ENCODE measurements at regions not wholly inside any gene's neighbourhood (a gene's known extent, or its start where the extent isn't known, plus 50 kb on each side); places are given as distances from the start of the nearest gene placed in this dataset.

- TF ChIP-seq, protein P1, sequence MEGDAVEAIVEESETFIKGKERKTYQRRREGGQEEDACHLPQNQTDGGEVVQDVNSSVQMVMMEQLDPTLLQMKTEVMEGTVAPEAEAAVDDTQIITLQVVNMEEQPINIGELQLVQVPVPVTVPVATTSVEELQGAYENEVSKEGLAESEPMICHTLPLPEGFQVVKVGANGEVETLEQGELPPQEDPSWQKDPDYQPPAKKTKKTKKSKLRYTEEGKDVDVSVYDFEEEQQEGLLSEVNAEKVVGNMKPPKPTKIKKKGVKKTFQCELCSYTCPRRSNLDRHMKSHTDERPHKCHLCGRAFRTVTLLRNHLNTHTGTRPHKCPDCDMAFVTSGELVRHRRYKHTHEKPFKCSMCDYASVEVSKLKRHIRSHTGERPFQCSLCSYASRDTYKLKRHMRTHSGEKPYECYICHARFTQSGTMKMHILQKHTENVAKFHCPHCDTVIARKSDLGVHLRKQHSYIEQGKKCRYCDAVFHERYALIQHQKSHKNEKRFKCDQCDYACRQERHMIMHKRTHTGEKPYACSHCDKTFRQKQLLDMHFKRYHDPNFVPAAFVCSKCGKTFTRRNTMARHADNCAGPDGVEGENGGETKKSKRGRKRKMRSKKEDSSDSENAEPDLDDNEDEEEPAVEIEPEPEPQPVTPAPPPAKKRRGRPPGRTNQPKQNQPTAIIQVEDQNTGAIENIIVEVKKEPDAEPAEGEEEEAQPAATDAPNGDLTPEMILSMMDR (IDR thresholded peaks at IDR 0.05): no peak
- TF ChIP-seq POLR2A (IDR thresholded peaks at IDR 0.05): no peak
Measured at GRCh38 chr1:83512373-83513193, 486.3 kb downstream of the TTLL7 start.
